GM19043 (cell line): ENCODE measurements at regions not wholly inside any gene's neighbourhood (a gene's known extent, or its start where the extent isn't known, plus 50 kb on each side); places are given as distances from the start of the nearest gene placed in this dataset.

Source experiments
- ATAC-seq: cut with Tn5 transposase; IDR thresholded peaks from one replicate; pipeline ENCODE4 v1.9.1; 2021; ENCODE audit warnings: low read depth; ENCODE audit not compliant: unreplicated experiment

GRCh38 chr1:170310014-170310405, 164.3 kb downstream of the NTMT2 start:
- ATAC-seq, result no peak

GRCh38 chr1:170310951-170311350, 165.2 kb downstream of the NTMT2 start:
- no peak for ATAC-seq

GRCh38 chr1:170313306-170313705, 167.5 kb downstream of the NTMT2 start:
- ATAC-seq, result no peak

GRCh38 chr1:170316270-170316669, 170.5 kb downstream of the NTMT2 start:
- no peak for ATAC-seq

DNA sequence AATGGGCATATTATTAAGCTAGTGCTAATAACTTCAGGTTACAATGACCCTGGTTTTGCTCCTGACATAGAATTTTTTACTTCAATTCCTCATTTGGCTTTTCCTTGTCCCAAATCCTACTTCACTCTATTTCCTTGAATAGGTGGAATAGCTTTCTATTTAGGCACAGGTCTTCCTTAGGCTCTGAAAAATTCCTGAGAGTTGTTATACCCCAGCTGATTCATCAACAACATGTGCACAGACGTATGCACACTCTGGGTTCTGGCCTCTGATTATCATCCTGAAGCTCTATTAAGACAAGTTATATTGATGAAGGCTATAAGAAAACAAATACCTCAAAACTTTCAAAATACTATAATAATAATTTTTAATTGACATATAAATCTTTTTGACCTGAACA, 172.4 kb downstream of the NTMT2 start:
- ATAC-seq, result no peak

DNA sequence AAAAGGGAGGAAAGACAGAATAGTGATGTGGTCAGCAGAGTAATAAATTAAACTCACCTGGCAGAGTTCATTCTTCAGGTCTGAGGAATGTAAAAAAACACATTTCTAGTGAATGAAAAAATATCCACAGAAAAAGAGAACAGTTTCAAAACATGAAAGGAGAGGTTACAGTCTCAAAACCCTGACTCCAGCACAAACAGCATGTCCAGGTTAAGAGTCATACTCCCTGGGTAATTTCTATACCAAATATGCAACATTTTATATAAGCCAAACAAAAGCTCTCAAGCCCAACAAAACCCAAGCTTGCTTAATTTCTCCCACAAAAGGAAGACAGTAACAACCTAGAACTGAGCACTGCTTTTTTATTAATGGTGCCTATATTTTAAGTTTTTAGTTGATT, 173.0 kb downstream of the NTMT2 start:
- no peak for ATAC-seq

- ATAC-seq, result no peak
These were observed 175.4 kb downstream of the NTMT2 start for GRCh38 chr1:170321113-170321512.

GRCh38 chr1:170326186-170326585, 180.4 kb downstream of the NTMT2 start:
- no peak for ATAC-seq

DNA sequence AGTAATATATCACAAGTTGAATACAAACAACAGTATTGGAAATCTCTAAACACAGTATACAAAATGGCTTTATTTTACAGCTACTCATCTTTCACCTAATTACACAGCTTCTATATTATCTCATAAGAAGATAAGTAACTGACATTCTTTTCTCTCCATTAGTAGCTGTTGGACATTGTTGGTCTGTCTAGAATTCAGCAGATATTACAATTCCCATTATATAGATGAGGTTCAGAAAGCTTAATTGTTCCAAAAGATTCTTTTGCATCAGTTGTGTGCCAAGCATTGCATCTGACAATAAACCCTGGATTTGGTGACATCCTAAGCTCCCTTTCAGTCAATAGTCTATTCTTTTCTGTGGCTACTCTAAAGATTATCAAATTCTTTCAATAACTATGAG, 187.0 kb downstream of the NTMT2 start:
- ATAC-seq, result no peak

GRCh38 chr1:170337413-170337994, 191.7 kb downstream of the NTMT2 start:
- no peak for ATAC-seq

- ATAC-seq, result no peak
These were observed 192.4 kb upstream of the GORAB start for GRCh38 chr1:170339534-170339933.

GRCh38 chr1:170340308-170340707, 191.7 kb upstream of the GORAB start:
- no peak for ATAC-seq

- no peak for ATAC-seq
These were observed 180.5 kb upstream of the GORAB start for GRCh38 chr1:170351366-170351946.

DNA sequence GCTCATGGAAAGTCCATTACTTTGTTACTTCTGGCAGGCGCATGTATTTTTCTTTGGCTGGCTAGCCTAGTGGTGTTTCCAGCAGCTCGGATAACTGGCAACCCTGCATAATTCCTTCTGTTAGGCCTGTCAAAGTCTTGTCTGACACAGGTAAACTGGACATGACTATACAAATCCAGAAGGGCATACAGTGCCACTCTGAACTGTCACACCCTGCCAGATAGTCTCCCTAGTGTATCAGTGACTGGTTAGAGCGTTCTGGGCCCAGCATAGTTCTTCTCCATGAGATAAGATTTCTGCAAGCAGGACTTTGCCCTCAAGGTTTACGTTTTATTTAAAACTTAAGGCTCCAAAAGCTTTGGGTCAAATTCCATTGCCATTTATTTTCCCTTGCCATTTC, 177.7 kb upstream of the GORAB start:
- no peak for ATAC-seq

DNA sequence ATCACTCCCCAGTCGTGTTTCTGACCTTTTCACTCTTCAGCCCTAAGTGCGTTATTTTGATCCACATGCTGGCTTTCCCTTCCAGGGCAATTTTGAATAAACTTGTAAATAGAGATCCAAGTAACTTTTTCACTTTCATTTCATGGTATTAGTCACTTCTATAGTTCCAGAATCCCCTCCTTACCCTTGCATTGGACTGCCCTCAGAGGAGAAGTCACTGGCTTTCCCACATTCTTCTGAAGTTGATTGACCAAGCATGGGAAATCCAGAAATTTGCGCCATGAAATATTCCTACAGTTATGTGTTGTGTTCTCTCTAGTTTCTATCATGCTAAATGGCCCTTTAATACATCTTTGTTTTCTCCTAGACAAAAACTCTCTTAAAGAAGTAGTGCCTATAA, 177.3 kb upstream of the GORAB start:
- ATAC-seq, result no peak

- no peak for ATAC-seq
These were observed 176.6 kb upstream of the GORAB start for GRCh38 chr1:170355267-170355801.

DNA sequence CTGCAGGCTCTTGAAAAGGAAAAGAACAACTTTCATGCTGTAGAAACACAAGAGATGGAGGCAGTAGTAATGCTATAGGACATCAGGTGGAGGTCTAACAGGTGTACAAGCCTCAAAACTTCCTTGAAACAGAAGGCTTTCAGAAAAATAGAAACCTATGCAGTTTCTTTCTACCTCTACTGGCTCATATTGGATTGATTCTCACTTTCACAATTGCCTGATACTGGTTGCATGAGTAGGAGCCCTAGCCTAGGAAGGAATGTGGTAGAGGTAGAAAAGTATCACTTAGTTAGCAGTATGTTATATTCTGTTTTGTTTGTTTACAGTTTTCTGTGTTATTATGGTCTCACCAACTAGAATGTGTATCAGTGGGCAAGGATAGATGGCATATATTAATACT, 175.4 kb upstream of the GORAB start:
- ATAC-seq, result no peak

- no peak for ATAC-seq
These were observed 174.2 kb upstream of the GORAB start for GRCh38 chr1:170357750-170358149.

DNA sequence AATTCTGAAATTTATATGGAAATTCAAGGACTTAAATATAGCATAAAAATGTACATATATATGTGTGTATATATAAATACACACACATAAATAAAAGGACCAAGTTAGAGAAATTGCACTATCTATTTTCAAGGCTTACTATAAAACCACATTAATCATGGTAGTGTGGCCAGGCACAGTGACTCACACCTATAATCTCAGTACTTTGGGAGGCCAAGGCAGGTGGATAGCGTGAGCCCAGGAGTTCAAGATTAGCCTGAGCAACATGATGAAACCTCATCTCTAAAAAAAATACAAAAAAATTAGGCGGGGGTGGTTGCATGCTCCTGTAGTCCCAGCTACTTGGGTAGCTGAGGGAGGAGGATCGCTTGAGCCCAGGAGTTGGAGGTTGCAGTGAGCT, 171.4 kb upstream of the GORAB start:
- no peak for ATAC-seq

- ATAC-seq, result no peak
These were observed 166.6 kb upstream of the GORAB start for GRCh38 chr1:170365331-170365730.

GRCh38 chr1:170366980-170367379, 165.0 kb upstream of the GORAB start:
- no peak for ATAC-seq

- ATAC-seq, result no peak
These were observed 164.4 kb upstream of the GORAB start for GRCh38 chr1:170367615-170368014.

DNA sequence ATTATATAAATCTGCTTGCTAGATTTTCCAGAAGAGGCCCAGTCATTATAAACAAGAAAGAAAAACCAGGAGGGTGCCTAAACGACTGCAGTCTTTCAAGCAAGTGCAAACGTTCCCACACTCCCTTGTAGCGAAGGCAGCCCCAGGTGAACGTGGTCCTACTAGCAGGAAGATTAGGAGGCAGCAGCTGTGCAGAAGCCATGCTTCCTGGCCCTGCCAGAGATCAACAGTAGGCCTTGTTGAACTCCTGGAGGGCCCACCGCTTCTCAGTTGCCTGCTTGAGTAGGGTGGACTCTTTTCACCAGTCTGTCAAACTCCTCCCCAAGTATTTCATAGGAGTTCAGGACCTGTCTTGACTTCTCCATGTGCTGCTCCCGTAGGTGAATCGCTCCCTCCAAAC, 163.0 kb upstream of the GORAB start:
- no peak for ATAC-seq
